Bronchial epithelial cell (primary cell): ENCODE measurements at regions not wholly inside any gene's neighbourhood (a gene's known extent, or its start where the extent isn't known, plus 50 kb on each side); places are given as distances from the start of the nearest gene placed in this dataset.
A peak's percentile ranks its signal among the peaks of the same experiment; 100 is the strongest.

Source experiments
- DNase-seq: peaks from one replicate; pipeline ENCODE4 v3.0.0-alpha.2; 2010; ENCODE audit warnings: low read depth
- FAIRE-seq: peaks from 2 replicates; lab custom pipeline; 2011; peaks lifted over from hg19 to GRCh38; lab: Jason Lieb, UNC
- H3K27me3 ChIP-seq: 2 replicates; pipeline ENCODE4 v1.5.1; 2011; ENCODE audit warnings: low read length; ENCODE audit not compliant: control insufficient read depth, insufficient read depth
- H3K36me3 ChIP-seq: 2 replicates; pipeline ENCODE4 v1.5.1; 2011; ENCODE audit warnings: low read length; ENCODE audit not compliant: control insufficient read depth, insufficient read depth
- H3K4me3 ChIP-seq: 2 replicates; pipeline ENCODE4 v1.5.1; 2011; ENCODE audit warnings: mild to moderate bottlenecking, low read depth, low read length, control low read depth
- CTCF ChIP-seq: IDR thresholded peaks from 2 replicates; pipeline ENCODE4 v1.5.1; 2011; ENCODE audit warnings: mild to moderate bottlenecking, moderate library complexity, low read length, control low read depth, inconsistent platforms; ENCODE audit not compliant: insufficient read depth, severe bottlenecking

- Histone ChIP-seq H3K36me3 (no peaks in the 10 kb centered on the region), H3K27me3 (peaks cover 2% of the 10 kb centered on the region), H3K4me3 (no peak overlapping the region)
- no peak for FAIRE-seq
- DNase-seq, result no peak
- TF ChIP-seq CTCF, result no peak
Observed at GRCh38 chr10:121213437-121213836, 362.3 kb downstream of the WDR11 start.

GRCh38 chr10:121216295-121216694, 365.1 kb downstream of the WDR11 start:
- Histone ChIP-seq H3K4me3 (no peak overlapping the region), H3K27me3 (peaks cover 2% of the 10 kb centered on the region), H3K36me3 (no peaks in the 10 kb centered on the region)
- DNase-seq (no peak), FAIRE-seq (peak; percentile 72)
- no peak for TF ChIP-seq CTCF

DNA sequence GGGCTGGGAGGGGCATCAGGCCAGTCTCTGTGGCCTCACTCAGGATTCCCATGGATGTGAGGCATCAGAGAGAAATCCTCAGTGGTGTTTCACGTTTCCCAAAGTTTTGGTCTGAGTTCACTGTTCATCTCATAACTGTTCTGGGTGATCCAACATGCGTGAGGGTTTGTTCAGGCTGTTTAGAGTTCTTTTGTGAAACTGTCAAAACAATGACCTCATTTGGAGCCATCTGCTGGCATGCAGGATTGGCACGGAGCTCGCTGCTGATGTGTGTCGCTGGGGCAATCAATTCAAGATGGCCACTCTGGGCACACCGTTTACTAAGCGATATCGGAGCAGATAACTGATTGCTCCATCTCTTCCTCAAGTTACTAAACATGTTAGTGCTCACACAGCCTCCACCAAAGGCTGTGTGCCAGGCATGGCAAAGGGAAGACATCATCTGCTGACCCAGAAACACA, 365.6 kb downstream of the WDR11 start:
- Histone ChIP-seq H3K27me3 (peaks cover 2% of the 10 kb centered on the region), H3K36me3 (no peaks in the 10 kb centered on the region), H3K4me3 (no peak overlapping the region)
- FAIRE-seq, result no peak
- no peak for DNase-seq
- TF ChIP-seq CTCF, result no peak

DNA sequence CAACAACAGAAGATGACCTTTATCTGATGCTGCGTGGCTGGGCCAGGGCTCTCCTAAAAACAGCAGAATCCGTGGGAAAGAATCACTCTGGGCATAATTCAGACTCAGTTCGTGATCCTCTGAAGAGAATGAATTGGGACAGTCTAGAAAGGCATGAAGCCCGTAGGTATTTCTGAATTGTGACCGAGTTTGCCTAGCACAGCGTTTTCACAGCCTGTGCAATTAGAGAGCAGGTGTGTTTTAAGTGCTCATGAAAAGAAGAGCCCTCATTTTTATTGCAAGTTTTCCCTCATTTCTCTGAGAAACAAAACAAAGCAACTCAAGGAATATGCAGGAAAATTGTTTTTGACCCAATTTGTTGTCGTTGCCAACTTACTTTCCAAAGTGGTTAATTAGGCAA, 366.2 kb downstream of the WDR11 start:
- Histone ChIP-seq H3K27me3 (peaks cover 2% of the 10 kb centered on the region), H3K4me3 (no peak overlapping the region), H3K36me3 (no peaks in the 10 kb centered on the region)
- TF ChIP-seq CTCF, result no peak
- DNase-seq, result no peak
- no peak for FAIRE-seq

- H3K36me3 ChIP-seq, result no peaks in the 10 kb centered on the region
- H3K4me3 ChIP-seq, result no peak overlapping the region
- no peak for DNase-seq
- FAIRE-seq, result no peak
- TF ChIP-seq CTCF, result no peak
- no peaks in the 10 kb centered on the region for H3K27me3 ChIP-seq
Observed at GRCh38 chr10:121221072-121221471, 369.9 kb downstream of the WDR11 start.

DNA sequence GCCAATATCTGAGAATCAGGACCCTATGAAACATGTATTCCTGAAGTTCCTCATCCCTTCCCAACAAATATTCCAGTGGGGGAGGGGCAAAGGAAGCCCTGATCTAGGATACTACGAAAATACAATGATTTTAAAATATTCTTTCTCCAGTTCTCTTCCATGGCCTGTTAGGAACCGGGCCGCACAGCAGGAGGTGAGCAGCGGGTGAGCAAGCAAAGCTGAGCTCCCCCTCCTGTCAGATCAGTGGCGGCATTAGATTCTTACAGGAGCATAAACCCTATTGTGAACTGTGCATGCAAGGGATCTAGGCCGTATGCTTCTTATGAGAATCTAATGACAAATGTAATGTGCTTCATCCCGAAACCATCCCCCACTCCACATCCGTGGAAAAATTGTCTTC, 370.8 kb downstream of the WDR11 start:
- Histone ChIP-seq H3K27me3 (no peaks in the 10 kb centered on the region), H3K36me3 (no peaks in the 10 kb centered on the region), H3K4me3 (no peak overlapping the region)
- TF ChIP-seq CTCF, result no peak
- DNase-seq, result no peak
- no peak for FAIRE-seq
